Fibroblast of peridontal ligament (primary cell): ENCODE measurements at regions not wholly inside any gene's neighbourhood (a gene's known extent, or its start where the extent isn't known, plus 50 kb on each side); places are given as distances from the start of the nearest gene placed in this dataset.

Experiments used
- DNase-seq: peaks from one replicate; pipeline ENCODE4 v3.0.0-alpha.2; 2010; ENCODE audit errors: extremely low read depth

DNA sequence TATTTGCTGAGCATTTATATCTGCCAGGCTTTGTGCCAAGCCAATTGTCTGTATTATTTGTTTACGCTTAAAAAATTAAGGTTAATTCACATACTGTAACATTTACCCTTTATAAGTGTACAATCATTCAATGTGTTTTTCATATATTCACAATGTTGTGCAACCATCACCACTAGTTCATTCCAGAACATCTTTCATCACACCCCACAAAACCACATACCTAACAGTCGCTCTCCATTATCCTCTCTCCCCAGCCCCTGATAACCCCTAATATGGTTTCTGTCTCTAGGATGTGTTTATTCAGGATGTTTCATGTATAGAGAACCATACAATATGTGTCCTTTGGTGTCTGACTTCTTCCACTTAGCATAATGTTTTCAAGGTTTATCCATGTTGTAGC lies 234.1 kb downstream of the INSIG2 start:
- DNase-seq, result no peak

DNA sequence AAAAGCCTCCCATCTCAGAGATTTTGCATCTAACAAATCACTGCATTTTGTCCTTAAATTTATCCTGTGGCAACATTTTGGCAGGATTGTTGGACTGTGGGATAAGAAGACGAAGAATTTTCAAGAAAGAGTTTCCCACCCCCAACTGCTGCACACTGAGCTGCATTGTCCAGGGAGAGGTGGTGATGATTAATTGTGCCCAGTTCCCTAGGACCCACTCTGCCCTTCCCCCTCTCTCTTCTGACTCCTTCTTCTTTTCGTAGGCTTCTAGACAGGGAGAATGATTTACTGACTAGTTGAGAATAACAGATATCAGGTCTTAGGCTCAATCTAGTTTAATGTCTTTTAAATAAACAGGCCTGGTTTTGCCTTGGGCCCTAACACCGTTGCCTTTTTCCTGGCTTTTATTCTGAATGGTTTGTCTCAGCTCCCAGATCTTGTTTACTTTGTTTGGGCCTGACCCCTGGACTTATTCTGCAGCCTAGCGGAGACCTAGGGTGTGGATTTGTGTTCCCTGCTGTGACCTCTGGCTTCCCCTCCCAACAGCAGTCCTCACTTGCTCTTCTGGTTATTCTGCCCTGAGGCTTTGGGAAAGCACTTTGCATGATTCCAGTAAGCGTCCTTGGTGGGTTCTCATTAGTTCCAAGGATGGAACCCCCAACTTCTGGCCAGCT lies 233.3 kb downstream of the INSIG2 start:
- DNase-seq, result no peak

DNA sequence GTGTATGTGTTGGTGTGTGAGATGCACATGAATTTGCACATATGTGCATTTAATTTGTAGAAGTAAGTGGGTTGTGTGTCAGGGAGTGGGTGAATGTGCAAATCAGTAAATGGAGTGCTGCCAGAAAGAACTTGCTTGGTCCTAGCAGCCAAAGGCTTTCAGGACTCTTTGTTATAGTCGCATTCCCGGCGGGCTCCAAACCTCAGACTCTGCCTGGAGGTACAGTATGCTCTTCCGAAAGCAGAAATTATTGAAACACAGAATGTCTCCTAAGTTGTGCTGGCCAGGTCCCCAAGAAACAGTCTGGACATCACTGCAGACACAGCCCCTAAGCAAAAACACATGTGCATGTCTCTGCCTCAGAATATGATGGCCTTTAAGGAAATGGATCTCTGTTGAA lies 232.4 kb downstream of the INSIG2 start:
- DNase-seq, result no peak

DNA sequence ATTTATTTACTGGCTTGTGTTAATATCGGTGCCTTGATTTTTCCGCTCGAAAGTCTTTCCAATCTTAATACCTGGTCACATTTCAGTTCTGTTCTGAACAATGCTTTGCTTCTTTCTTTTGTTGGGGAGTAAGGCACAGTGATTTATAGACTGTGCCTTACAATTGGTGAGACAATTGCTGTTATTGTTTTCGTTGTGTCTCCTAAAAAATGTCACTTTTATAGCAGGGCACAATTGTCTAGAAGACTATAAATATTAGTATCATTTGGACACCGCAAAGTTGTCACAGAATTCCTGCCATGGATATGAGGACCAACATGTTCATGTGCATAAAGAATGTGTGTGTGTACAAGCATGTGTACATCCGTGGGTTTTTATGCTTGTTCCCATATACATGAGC lies 231.9 kb downstream of the INSIG2 start:
- no peak for DNase-seq

DNA sequence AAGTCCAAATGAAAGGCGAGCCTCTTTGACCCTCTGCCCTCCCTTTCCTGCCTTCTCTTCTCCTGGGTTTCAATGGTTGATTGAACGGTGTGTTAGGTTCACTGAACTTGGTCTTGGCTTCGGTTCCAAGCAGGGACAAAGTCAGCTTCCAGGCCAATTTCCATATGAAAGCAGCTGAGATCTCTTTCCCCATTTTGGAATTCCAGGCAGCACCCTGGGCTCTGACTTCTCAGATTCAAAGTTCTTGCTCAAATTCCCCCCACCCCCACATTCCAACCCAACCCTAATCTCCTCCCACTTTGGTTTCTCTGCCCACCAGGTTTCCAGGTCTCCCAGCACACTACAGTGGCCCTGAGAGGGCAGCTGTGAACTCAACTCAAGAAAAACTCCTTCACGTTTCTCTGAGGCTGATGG lies 231.0 kb downstream of the INSIG2 start:
- DNase-seq, result no peak

DNA sequence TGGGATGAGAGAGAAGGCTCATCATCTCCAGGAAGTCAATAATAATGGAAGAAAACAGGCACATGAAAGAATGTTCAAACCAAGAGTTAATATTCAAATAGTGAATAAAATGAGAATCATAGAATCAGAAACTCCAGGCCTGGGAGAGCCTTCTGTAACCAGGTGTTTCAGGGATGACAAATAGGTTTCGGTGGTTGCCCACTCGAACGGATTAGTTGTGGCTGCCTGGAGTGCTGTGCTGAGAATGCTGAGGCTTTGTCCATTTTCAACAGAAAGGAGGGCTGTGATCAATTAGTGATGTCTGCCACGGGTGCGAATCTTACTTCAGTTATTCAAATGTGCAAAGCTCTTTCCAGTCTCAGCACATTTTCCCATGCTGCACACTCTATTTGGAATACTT lies 227.3 kb downstream of the INSIG2 start:
- DNase-seq, result no peak

DNA sequence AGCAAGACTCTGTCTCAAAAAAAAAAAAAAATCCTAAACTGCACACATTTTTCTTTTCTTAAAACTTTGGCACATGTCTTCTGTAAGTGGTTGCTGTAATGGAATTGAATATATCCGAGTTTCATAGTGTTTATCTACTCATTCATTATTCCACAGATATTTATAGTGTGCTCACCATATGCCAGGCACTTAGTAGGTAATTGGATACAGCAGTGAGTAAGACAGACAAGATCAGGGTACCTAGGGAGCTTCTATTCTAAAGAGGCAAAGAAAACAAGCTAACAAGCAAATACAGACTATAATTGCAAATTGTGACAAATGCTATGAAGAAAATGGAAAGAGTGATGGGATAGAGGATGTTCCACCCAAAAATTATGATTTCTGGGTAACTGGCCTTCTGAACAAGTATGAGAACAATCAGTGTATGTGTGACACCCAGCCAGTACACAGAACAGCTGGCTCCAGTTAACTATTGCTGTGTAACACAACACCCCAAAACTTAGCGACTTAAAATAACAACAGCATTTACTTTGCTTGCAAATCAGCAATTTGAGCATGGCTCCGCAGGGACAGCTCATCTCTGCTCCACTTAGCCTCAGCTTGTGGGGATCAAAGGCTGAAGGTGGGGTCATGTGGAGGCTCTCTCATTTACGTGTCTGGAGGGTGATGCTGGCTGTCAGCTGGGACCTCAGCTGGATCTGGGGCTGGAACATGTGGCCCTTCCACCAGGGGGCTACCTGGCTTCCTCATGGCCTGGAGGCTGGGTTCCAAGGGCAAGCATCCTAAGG lies 224.9 kb downstream of the INSIG2 start:
- DNase-seq, result peak; percentile 21

DNA sequence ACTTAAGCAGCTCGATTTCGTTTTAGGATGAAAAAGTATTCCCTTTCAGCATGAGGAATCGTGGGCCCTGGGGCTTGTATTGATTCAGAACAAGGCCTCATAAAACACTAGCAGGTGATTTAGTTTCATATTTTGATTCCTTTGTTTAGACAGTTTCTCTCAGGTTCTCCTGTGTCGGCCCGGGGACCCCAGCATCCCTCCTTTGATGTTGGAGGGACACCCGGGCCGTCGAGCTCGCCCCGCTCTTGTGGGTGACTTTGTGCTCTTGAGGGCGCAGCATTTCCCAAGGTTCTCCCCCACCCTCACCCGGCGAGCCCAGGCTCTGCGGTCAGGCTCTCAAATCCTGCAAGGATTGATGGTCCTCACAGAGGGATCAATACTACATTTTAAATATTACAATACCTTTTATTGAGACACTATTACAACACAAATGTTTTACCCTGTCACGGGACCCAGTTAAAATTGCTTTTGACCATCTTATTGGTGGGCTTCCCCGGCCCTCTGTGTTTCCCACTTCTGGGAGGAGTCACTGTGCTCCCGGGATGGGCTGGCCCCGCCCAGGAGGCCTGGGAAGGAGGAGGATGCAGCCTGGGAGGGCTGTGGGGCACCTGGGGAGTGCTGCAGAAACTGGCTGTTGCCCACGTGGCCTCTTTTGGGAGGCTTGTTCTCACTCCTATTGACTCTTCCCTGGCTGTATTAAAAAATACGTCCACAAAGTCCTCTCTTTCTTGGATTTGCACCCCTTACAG lies 222.6 kb downstream of the INSIG2 start:
- DNase-seq, result no peak

DNA sequence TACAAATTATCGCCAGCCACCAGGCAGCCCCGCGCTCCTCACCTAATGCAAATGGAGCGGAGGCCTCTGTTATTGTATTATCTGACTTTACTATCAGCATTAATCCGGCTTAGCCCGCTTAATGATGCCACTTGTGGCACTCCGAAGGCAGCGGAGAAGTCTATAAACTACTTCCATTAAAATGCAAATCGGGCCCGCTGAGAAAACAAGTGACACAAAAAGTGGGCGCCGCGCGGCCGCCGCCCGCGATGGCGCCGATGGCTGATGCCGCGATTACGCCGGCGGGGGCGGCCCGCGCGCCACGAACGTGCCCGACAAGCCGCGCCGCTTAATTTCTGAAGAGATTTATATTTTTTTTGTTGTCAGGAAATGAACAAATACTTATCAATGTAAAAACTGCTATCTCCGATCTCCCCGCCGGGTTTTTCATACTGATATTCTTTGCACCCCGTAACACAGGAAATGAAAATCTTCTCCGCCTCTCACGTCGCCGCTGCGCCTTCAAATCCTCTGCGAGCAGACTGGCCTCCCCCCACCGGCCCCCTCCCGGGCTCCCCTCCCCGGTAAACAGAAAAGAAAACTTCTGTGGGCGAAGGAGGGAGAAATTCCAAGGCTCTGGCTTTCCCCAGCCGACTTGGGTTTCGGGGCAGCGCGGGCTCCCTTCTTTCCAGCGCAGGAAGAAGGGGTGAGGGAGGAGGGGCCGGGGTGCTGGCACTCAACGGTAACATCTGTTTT lies 221.8 kb downstream of the INSIG2 start:
- peak; percentile 60 for DNase-seq

DNA sequence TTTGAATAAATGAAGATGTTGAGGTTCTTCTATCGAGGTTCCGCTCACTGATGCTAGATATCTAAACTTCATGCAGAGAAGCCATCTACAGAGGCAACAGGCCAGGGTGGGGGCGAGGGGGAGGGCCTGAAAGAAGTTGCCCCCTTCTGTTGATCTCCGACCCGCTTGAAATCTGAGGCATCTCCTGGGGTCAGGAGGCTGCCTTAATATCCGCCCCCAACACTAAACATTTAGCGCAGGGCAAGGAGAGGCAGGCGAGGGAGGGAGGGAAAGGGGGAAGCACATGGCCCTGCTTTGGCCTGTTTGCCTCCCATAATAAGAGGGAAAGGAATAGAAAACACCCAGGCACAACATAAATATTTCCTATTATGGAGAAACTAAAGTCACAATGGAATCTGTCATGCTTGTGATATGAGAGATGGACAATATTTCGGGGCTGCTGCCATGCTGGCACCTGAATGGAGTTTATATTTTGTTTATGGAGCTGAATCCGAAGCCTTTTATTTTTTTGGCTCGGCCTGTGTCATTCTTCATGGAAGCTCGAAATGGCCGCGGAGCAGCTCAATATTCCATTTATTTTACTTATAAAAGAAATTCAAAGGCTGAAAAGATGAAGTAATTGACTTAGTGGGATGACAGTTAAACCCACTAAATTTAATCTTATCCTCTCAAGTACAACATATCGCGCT lies 221.1 kb downstream of the INSIG2 start:
- no peak for DNase-seq

DNA sequence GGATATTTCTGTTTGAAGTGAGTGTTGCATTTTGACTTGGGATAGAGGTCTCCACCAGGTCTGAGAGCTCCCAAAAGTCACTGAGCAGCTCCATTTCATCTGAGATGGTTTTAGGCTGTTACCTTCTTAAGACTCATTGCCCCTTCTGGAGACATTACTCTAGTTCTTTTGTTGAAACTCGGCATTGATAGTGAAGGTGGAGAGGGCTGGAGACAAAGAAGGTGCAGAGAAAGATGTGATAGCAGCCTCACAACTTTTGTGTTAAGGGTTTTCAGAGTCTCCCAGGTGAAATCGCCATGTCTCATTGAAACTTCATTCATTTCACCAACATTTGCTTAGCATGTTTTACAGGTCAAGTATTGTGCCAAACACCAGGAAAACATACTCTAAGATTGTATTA lies 219.6 kb downstream of the INSIG2 start:
- no peak for DNase-seq

DNA sequence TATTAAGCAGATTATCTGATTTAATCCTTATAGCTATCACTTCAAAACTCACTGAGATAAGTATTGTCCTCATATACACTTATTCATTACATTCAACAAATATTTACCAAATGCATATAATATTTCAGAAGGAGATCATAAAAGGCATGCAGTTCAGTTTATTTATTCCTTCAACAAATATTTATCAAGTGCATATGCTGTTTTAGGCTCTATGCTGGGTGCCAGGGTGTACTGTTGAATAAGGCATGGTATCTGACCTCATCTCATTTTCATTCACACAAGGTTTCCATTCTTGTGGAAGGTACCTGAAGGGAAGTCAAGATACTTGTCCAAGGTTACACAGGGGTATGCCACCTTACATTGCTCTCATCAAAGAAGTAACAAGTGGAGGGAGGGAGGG lies 213.0 kb downstream of the INSIG2 start:
- no peak for DNase-seq

DNA sequence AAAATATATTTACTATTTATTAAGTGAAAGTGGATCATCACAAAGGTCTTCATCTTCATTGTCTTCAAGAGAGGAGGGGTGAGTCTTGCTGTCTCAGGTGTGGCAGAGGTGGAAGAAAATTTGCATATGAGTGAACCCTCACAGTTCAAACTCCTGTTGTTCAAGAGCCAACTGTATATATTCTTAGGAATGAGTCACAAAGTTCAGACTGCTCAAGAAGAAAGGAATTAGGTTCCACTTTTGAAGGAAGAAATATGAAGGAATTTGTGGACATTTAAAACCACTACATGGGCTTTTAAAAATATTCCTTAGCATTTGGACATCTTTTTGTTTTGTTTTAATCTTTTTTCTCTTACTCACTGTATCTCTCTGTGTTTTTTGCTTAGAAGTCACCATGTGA lies 212.6 kb downstream of the INSIG2 start:
- DNase-seq, result no peak

DNA sequence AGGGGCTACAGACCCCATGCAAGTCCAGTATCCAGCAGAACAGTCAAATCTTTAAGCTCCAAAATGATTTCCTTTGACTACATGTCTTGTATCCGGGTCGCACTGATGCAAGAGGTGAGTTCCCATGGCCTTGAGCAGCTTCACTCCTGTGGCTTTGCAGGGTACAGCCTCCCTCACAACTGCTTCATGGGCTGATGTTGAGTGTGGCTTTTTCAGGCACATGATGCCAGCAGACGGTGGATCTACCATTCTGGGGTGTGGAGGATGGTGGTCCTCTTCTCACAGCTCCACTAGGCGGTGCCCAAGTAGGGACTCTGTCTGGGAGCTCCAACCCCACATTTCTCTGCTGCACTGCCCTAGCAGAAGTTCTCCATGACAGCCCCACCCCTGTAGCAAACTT lies 208.4 kb downstream of the INSIG2 start:
- DNase-seq, result no peak

DNA sequence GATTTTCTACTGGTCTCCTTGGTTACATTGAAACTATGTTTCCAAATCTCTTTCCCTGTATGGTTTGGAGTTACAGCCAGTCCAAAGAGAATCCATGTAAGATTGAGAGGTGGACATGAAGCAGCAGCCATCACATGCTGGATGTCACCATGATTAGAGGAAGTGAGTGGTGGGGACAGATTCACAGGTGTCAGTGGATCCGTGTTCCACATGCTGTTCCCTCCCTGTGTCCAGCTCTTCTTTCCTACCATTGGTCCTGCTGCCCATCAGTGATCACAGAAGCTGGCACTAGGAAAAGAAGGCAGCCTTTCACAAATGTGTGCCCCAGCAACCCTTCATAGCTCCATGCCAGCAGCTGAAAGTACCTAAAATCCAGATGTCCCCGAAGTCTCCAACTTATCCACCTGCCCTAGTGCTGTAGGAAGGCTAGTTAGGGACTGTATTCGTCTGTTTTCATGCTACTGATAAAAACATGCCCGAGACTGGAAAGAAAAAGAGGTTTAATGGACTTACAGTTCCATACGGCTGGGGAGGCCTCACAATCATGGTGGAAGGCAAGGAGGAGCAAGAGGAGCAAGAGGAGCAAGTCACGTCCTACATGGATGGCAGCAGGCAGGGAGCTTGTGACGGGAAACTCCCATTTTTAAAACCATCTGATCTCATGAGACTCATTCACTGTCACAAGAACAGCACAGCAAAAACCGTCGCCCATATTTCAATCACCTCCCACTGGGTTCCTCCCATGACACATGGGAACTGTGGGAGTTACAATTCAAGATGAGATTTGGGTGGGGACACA lies 207.5 kb downstream of the INSIG2 start:
- DNase-seq, result no peak

DNA sequence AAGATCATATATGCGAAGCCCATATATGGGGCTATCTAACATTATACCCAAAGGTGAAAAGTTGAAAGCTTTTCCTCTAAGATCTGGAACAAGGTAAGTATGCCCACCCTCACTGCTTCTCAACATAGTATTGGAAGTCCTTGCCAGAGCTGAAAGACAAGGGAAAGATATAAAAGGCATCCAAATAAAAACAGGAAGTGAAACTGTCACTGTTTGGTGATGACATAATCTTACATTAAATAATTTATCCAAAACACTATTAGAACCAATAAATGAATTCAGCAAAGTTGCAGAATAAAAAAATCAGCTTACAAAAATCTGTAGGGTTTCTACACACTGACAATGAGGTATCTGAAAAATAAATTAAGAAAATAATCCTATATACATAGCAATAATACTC lies 205.8 kb downstream of the INSIG2 start:
- no peak for DNase-seq

DNA sequence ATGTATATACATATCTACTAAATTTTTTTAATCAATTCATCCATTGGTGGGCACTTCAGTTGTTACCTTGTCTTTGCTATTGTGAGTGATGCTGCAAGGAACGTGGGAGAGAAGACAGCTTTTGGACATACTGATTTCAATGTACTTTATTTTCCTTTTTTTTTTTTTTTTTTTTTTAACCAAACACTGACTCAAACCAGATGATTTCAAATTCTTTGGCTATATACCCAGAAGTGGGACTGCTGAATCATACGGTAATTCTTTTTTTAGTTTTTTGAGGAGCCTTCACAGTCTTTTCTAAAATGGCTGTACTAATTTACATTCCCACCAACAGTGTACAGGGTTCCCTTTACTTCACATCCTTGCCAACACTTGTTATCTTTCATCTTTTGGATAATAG lies 204.7 kb downstream of the INSIG2 start:
- DNase-seq, result peak; percentile 79

DNA sequence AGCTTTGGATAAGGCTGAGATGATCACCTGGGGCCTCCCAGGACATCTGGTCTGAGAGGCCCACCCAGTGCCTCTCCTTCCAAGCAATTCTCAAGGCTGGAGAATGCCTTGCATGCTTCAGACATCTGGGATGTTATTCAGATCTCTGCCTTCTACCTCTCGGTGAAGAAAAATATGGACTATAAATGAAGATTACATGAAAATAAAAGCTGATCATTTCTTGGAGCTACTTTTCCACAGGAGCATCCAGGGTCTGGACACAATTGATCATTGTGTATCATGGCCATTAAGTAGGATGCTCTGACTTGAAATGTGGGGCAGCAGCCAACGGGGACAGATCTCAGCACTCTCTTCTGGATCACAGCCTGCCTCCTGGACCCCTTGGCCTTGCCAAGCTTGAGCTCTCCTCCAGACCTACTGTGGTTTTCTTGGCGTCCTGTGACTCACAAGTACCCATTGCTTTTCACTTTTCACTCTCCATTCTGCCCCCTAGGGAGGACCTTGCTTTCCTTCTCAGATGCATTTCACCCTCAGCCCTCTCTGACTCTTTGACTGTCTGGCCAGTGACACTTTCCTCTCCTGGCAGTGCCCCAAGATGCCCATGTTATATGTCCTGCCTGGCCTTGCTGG lies 203.1 kb downstream of the INSIG2 start:
- DNase-seq, result no peak

DNA sequence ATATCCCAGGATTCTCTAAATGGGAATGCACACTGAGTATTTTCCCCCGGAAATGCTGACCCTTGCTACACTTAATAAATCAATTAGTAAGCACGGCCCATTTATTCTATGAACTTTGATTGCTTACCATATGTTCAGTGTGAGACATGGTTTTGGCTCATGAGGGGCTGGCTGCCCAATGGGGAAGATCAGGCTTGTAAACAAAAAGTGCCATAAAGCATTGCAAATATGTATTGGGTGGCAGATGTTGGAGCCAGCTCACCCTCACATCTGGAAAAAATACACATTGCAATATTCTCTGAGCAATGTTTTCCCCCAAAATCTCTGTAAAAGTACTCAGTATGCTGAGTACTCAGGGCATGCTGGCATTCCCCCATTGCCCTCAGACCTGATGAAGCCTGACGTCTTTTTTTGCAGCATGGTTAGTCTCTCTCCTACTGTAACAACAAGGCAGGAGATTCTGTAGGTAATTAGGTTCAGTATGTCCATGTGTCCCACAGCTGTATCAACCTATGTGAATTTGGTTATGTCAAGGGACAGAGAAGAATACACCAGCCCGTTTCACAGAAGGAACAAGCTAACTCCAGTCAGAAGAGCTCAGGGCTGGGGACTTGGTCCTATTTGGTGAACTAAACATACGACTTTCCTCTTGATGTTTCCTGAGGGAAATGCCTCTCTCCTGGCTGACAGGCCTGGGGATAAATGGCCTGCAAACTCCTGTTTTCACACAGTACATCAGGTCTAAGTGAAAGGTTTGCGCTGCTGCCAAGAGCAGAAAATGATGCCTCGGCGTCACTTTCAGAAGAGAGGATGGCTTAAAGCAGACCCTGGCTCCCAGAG lies 202.4 kb downstream of the INSIG2 start:
- DNase-seq, result no peak
